Cardiac muscle cell (in vitro differentiated cells and primary cell): ENCODE measurements at regions not wholly inside any gene's neighbourhood (a gene's known extent, or its start where the extent isn't known, plus 50 kb on each side); places are given as distances from the start of the nearest gene placed in this dataset.
A peak's percentile ranks its signal among the peaks of the same experiment; 100 is the strongest.
"Not testable (repeated sequence)": the region's sequence is repeated elsewhere in the genome, so short reads cannot be mapped to it uniquely, and the experiment has no call there.

Experiments used
- DNase-seq, 2 donors: peaks; one replicate each; pipeline versions ENCODE4 v3.0.0 to v3.0.0-alpha.2; 2010 to 2017; ENCODE audit warnings: low read depth in 1 of 2, low spot score in 1 of 2
- H3K27ac ChIP-seq: fragments of 200-600 bp; sonication (generic); 2 replicates; pipeline ENCODE4 v1.5.1; 2016
- H3K27me3 ChIP-seq: fragments of 200-600 bp; sonication (generic); 2 replicates; pipeline ENCODE4 v1.6.0; 2016; ENCODE audit warnings: control low read depth
- H3K36me3 ChIP-seq: fragments of 200-600 bp; sonication (generic); 2 replicates; pipeline ENCODE4 v1.5.1; 2016; ENCODE audit warnings: control low read depth
- H3K4me1 ChIP-seq: fragments of 200-600 bp; sonication (generic); 2 replicates; pipeline ENCODE4 v1.8.1; 2017; ENCODE audit warnings: low read depth, mild to moderate bottlenecking, mixed run types
- H3K4me3 ChIP-seq: fragments of 200-600 bp; sonication (generic); 2 replicates; pipeline ENCODE4 v1.5.1; 2016; ENCODE audit warnings: mild to moderate bottlenecking
- H3K9me3 ChIP-seq: fragments of 200-600 bp; sonication (generic); 2 replicates; pipeline ENCODE4 v1.5.1; 2017; ENCODE audit warnings: low read depth, mild to moderate bottlenecking, control low read depth
- CTCF ChIP-seq: IDR thresholded peaks from 2 replicates; pipeline ENCODE4 v1.5.1; 2012; ENCODE audit warnings: low read depth, mild to moderate bottlenecking, low read length

DNA sequence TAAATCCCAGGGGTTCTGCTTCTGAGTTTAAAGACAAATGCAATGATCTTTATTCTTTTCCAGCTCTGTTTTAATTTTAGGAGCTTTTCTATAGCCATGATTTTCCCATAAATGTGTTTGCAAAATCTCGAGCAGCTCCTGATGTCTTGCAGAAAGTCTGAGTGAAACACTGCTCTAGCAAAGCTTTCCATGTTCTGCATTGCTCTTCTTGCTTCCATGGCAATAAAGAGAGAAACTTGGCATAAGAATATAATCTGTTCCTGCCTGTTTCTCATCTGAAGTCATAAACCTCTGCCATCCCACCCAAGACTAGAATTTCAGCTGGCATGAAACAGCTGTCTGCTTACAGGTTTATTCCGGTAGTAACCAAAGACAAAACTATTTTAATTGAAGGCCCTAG is 254.5 kb downstream of the SPRY1 start:
- H3K4me3 ChIP-seq: no peak overlapping the region

GRCh38 chr4:123651536-123652180 is 255.1 kb downstream of the SPRY1 start:
- Histone ChIP-seq H3K4me1 (no peaks in the 10 kb centered on the region), H3K27me3 (no peaks in the 10 kb centered on the region), H3K27ac (no peak overlapping the region), H3K36me3 (no peaks in the 10 kb centered on the region), H3K4me3 (no peak overlapping the region), H3K9me3 (no peaks in the 10 kb centered on the region)
- TF ChIP-seq CTCF: no peak
- DNase-seq: no peak

More for the DNA sequence above, 254.5 kb downstream of the SPRY1 start:
- Histone ChIP-seq H3K27me3 (no peaks in the 10 kb centered on the region), H3K9me3 (no peaks in the 10 kb centered on the region), H3K4me1 (no peaks in the 10 kb centered on the region), H3K27ac (no peak overlapping the region), H3K36me3 (no peaks in the 10 kb centered on the region)
- no peak for TF ChIP-seq CTCF
- peak in 1 of 2 donors; percentile 21 for DNase-seq

DNA sequence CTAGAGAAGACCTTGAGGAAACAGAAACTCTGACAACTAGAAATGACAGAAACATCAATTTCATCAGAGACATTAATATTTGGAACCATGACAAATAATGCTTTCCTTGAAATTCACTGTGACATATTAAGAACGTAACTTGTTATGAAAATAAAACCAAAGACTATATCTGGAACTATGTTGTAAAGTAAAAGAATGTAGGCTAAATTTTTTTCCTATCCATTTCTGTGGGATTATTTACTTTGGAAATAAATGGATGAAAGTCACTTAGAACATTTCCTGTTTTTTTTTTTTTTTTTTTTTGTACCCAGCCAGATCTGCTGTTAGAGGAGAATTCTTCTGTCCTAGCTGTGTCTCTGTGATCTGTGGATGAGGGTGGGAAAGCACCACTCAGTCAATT is 255.9 kb downstream of the SPRY1 start:
- Histone ChIP-seq H3K36me3 (no peaks in the 10 kb centered on the region), H3K27ac (no peak overlapping the region), H3K4me3 (no peak overlapping the region), H3K9me3 (no peaks in the 10 kb centered on the region), H3K27me3 (no peaks in the 10 kb centered on the region), H3K4me1 (no peaks in the 10 kb centered on the region)
- TF ChIP-seq CTCF: no peak
- DNase-seq: peak in 1 of 2 donors; percentile 25

GRCh38 chr4:123653236-123653635 is 256.6 kb downstream of the SPRY1 start:
- no peaks in the 10 kb centered on the region for H3K27me3 ChIP-seq
- H3K36me3 ChIP-seq: no peaks in the 10 kb centered on the region
- no peaks in the 10 kb centered on the region for H3K9me3 ChIP-seq
- DNase-seq: no peak
- no peak overlapping the region for H3K27ac ChIP-seq
- H3K4me1 ChIP-seq: no peaks in the 10 kb centered on the region
- no peak for TF ChIP-seq CTCF
- H3K4me3 ChIP-seq: no peak overlapping the region

GRCh38 chr4:123656746-123657294 is 260.2 kb downstream of the SPRY1 start:
- not testable (repeated sequence) for H3K27me3 ChIP-seq, H3K4me3 ChIP-seq, H3K36me3 ChIP-seq, H3K27ac ChIP-seq, H3K4me1 ChIP-seq, H3K9me3 ChIP-seq, DNase-seq

DNA sequence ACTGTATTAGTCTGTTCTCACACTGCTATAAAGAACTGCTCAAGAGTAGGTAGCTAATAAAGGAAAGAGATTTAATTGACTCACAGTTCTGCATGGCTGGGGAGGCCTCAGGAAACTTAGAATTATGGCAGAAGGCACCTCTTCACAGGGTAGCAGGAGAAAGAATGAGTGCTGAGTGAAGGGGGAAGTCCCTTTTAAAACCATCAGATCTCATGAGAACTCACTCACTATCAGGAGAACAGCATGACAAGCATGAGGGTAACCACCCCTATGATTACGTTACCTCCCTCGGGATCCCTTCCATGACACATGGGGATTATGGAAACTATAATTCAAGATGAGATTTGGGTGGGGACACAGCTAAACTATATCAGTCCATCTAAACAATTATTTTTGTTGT is 261.0 kb downstream of the SPRY1 start:
- not testable (repeated sequence) for H3K4me3 ChIP-seq, H3K27me3 ChIP-seq, H3K9me3 ChIP-seq, DNase-seq, H3K36me3 ChIP-seq, H3K27ac ChIP-seq, H3K4me1 ChIP-seq
